ENCODE measurements at regions not wholly inside any gene's neighbourhood (a gene's known extent, or its start where the extent isn't known, plus 50 kb on each side); places are given as distances from the start of the nearest gene placed in this dataset.

GRCh38 chr6:126148853-126149252 lies 162.5 kb downstream of the TRMT11 start:
- DNase-seq (ENCODE audit: low read depth in 2 of 2), result no peak

- no peak for DNase-seq (ENCODE audit: low read depth in 2 of 2)
These were observed 166.0 kb downstream of the TRMT11 start for GRCh38 chr6:126152372-126152745.

- DNase-seq (ENCODE audit: low read depth in 2 of 2), result no peak
These were observed 167.3 kb downstream of the TRMT11 start for GRCh38 chr6:126153661-126154060.

- no peak for DNase-seq (ENCODE audit: low read depth in 2 of 2)
These were observed 170.6 kb downstream of the TRMT11 start for GRCh38 chr6:126156973-126157372.

GRCh38 chr6:126167726-126168125 lies 172.2 kb upstream of the CENPW start:
- DNase-seq (ENCODE audit: low read depth in 2 of 2), result no peak

GRCh38 chr6:126170433-126170832 lies 169.5 kb upstream of the CENPW start:
- DNase-seq (ENCODE audit: low read depth in 2 of 2), result no peak

GRCh38 chr6:126170978-126171382 lies 168.9 kb upstream of the CENPW start:
- no peak for DNase-seq (ENCODE audit: low read depth in 2 of 2)

- DNase-seq (ENCODE audit: low read depth in 2 of 2), result no peak
These were observed 167.8 kb upstream of the CENPW start for GRCh38 chr6:126172131-126172530.

GRCh38 chr6:126173265-126173664 lies 166.7 kb upstream of the CENPW start:
- DNase-seq (ENCODE audit: low read depth in 2 of 2), result no peak

GRCh38 chr6:126174697-126175096 lies 165.2 kb upstream of the CENPW start:
- no peak for DNase-seq (ENCODE audit: low read depth in 2 of 2)

GRCh38 chr6:126175251-126175650 lies 164.7 kb upstream of the CENPW start:
- DNase-seq (ENCODE audit: low read depth in 2 of 2), result no peak

GRCh38 chr6:126176282-126176681 lies 163.6 kb upstream of the CENPW start:
- DNase-seq (ENCODE audit: low read depth in 2 of 2), result no peak

- peak; percentile 23 to 24 for DNase-seq (ENCODE audit: low read depth in 2 of 2)
These were observed 159.3 kb upstream of the CENPW start for GRCh38 chr6:126180585-126180984.

- DNase-seq (ENCODE audit: low read depth in 2 of 2), result no peak
These were observed 158.7 kb upstream of the CENPW start for GRCh38 chr6:126181173-126181741.

- no peak for DNase-seq (ENCODE audit: low read depth in 2 of 2)
These were observed 158.0 kb upstream of the CENPW start for GRCh38 chr6:126181890-126182289.

GRCh38 chr6:126182650-126183311 lies 157.1 kb upstream of the CENPW start:
- no peak for DNase-seq (ENCODE audit: low read depth in 2 of 2)

- no peak for DNase-seq (ENCODE audit: low read depth in 2 of 2)
These were observed 154.1 kb upstream of the CENPW start for GRCh38 chr6:126185774-126186173.

- DNase-seq (ENCODE audit: low read depth in 2 of 2), result no peak
These were observed 151.5 kb upstream of the CENPW start for GRCh38 chr6:126188279-126188909.

GRCh38 chr6:126195625-126196236 lies 144.2 kb upstream of the CENPW start:
- no peak for DNase-seq (ENCODE audit: low read depth in 2 of 2)

GRCh38 chr6:126198631-126199030 lies 141.3 kb upstream of the CENPW start:
- no peak for DNase-seq (ENCODE audit: low read depth in 2 of 2)

GRCh38 chr6:126199466-126199865 lies 140.4 kb upstream of the CENPW start:
- DNase-seq (ENCODE audit: low read depth in 2 of 2), result no peak

- no peak for DNase-seq (ENCODE audit: low read depth in 2 of 2)
These were observed 137.2 kb upstream of the CENPW start for GRCh38 chr6:126202707-126203106.

- DNase-seq (ENCODE audit: low read depth in 2 of 2), result no peak
These were observed 135.8 kb upstream of the CENPW start for GRCh38 chr6:126204126-126204525.

Measured in stimulated activated CD4-positive, alpha-beta T cell treated with anti-CD3 and anti-CD28 coated beads, Interleukin-15, amount 100 ng/mL, for 48 hours (primary cell).